AG04449 (cell line): ENCODE measurements at regions not wholly inside any gene's neighbourhood (a gene's known extent, or its start where the extent isn't known, plus 50 kb on each side); places are given as distances from the start of the nearest gene placed in this dataset.

Experiments
- CTCF ChIA-PET: fragments of 350-600 bp; formaldehyde crosslinking; extraction: SDS; loops from one replicate; lab custom pipeline; 2021; ENCODE audit warnings: antibody characterized with exemption; lab: Yijun Ruan, JAX
- POLR2A ChIA-PET: fragments of 400-600, 350-600 bp; formaldehyde crosslinking; extraction: SDS; loops from one replicate; lab custom pipeline; 2020; ENCODE audit warnings: antibody characterized with exemption, inconsistent platforms; lab: Yijun Ruan, JAX
- DNase-seq: peaks from one replicate; pipeline ENCODE4 v3.0.0-alpha.2; 2010; ENCODE audit warnings: low read depth, low spot score
- H3K4me3 ChIP-seq: 2 replicates; pipeline ENCODE4 v1.5.1; 2011; ENCODE audit warnings: low read depth, mild to moderate bottlenecking, control low read depth, low read length
- TF ChIP-seq, protein P1 (sequence below): IDR thresholded peaks from one replicate; pipeline ENCODE4 v1.5.1; 2011; ENCODE audit warnings: mild to moderate bottlenecking, moderate library complexity, low read length, control low read depth, inconsistent platforms; ENCODE audit not compliant: insufficient read depth; ENCODE audit errors: missing control alignments

DNA sequence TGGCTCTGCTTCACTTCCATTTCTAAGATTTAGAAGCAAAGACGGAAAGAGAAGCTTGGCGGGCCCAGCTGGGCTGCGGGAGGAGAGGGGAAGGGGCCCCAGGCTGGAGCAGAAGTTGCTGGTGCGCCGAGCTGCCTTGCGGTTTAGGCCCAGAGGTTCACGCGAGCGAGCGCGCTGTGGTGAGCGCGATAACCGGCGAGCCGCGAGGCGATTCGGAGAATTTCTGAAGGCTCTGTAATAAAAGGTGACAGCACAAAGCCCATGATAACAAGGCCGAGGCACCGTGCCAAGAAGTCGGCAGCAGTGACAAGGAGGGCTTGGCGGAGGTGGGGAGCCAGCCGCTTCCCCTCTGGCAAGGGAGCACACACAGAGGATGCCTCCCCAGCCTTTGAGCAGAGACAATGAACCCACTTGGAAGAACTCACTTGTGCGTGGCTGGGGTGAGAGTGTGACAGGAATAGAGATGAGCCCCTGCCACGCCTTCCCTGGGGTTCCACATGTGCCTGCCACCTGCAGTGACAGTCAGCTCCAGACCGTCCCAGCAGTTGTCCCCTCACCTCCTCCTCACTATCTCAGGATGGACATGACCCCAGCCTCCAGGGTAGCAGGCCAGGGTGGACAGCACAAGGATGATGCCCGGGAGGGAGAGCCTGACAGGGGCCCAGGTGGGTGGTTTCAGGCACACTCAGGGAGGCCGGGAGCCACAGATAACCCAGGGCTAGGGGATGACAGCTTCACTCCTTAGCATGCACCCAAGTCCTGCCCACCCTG is 315.2 kb downstream of the UACA start:
- no peak overlapping the region for H3K4me3 ChIP-seq

GRCh38 chr15:70447521-70447920 is 315.8 kb downstream of the UACA start:
- ChIA-PET POLR2A (interaction anchor here (0.6 kb wide), 1 partner anchor 21 kb away, joined by 3 read pairs; no protein-coding TSS in a partner anchor), CTCF (interaction anchor here (1.3 to 1.9 kb wide), 2 partner anchors 18 to 41 kb away, joined by 3 to 5 read pairs; no protein-coding TSS in a partner anchor)
- TF ChIP-seq, protein P1, sequence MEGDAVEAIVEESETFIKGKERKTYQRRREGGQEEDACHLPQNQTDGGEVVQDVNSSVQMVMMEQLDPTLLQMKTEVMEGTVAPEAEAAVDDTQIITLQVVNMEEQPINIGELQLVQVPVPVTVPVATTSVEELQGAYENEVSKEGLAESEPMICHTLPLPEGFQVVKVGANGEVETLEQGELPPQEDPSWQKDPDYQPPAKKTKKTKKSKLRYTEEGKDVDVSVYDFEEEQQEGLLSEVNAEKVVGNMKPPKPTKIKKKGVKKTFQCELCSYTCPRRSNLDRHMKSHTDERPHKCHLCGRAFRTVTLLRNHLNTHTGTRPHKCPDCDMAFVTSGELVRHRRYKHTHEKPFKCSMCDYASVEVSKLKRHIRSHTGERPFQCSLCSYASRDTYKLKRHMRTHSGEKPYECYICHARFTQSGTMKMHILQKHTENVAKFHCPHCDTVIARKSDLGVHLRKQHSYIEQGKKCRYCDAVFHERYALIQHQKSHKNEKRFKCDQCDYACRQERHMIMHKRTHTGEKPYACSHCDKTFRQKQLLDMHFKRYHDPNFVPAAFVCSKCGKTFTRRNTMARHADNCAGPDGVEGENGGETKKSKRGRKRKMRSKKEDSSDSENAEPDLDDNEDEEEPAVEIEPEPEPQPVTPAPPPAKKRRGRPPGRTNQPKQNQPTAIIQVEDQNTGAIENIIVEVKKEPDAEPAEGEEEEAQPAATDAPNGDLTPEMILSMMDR: no peak
- no peak for DNase-seq
- no peak overlapping the region for H3K4me3 ChIP-seq

More for the DNA sequence above, 315.2 kb downstream of the UACA start:
- TF ChIP-seq, protein P1: no peak
- DNase-seq: no peak
- ChIA-PET CTCF (interaction anchor here (1.3 to 1.9 kb wide), 2 partner anchors 17 to 40 kb away, joined by 3 to 5 read pairs; no protein-coding TSS in a partner anchor), POLR2A (no interaction called here)

- CTCF ChIA-PET: interaction anchor here (1.9 kb wide), 1 partner anchor 41 kb away, joined by 5 read pairs; no protein-coding TSS in a partner anchor
- POLR2A ChIA-PET: interaction anchor here (0.6 kb wide), 1 partner anchor 21 kb away, joined by 3 read pairs; no protein-coding TSS in a partner anchor
- H3K4me3 ChIP-seq: no peak overlapping the region
- DNase-seq: no peak
- TF ChIP-seq, protein P1: no peak
Observed at GRCh38 chr15:70447081-70447480, 316.3 kb downstream of the UACA start.

DNA sequence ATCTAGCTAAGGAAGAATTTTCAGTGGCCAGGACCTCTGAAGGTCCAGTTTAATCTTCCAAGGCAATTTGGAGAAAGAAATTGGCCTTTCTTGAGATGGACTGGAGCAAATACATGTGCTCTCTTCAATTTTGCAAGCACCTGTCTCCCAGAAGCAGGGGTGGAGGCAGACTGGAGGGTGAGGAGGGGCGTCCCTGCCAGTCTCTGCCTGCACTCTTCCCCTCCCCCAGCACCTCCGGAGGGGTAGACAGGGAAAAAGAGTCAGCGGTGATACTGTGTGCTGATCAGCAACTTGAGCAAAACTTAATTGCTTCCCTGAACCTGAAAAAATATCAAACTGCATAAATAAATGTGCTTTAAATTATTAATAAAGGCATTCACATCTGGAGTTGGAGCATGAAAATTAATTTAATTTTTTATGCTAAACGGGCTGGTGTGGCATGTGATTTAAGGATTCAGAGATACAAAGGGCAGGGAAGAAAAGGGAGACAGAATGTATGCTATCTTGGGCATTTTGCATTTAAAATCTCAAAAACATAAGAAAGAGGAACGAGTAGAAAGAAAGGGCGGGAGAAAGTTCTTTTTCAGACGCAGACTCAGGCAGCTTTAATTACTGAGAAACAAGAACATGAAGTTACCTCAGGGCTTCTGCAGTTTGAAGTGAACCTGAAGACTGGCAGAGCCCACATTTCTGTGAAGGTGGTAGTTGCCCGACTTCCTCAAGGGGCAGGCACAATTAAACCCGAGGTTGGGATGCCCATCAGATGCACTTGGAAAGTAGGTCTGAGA is 319.7 kb downstream of the UACA start:
- CTCF ChIA-PET: interaction anchor here (1.3 kb wide), 1 partner anchor 23 kb away, joined by 5 read pairs; no protein-coding TSS in a partner anchor
- no peak overlapping the region for H3K4me3 ChIP-seq
- TF ChIP-seq, protein P1: no peak
- POLR2A ChIA-PET: no interaction called here
- no peak for DNase-seq

DNA sequence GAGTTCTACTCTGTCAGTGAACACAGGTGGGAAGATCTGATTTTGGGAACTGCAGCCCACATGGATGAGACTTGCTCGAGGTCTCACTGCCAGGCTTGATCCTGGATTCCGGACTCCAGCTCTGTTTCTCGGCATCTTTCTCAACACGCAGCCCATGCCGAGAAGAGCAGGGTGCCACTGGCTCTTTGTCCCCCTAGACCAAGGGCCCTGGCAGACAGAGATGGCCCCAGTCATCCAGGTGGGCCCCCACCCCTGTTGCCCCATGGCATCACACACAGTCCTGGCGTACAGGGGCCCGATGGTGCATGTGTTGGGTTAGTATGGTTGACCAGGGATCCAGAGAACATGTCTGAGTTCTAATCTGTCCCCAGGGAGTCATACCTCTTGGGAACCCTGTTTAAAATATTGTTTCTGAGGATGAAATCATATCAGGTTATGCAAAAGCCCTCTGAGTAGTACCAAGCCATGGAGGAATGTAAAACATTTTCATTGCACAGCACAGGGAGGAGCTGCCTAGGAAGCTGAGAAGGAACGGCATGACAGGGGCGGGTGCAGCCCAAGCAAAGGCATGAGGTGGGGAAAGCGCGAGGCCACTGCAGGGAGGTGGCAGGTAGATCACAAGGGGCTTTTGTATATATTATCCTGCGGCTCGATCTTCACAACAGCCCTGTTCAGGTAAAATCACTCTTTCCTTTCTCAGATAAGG is 320.6 kb downstream of the UACA start:
- no peak for DNase-seq
- ChIA-PET POLR2A (no interaction called here), CTCF (interaction anchor here (1.3 kb wide), 1 partner anchor 24 kb away, joined by 5 read pairs; no protein-coding TSS in a partner anchor)
- no peak overlapping the region for H3K4me3 ChIP-seq
- TF ChIP-seq, protein P1: no peak
